Neural progenitor cell (in vitro differentiated cells): ENCODE measurements at regions not wholly inside any gene's neighbourhood (a gene's known extent, or its start where the extent isn't known, plus 50 kb on each side); places are given as distances from the start of the nearest gene placed in this dataset.

Experiments
- DNase-seq: peaks from one replicate; pipeline ENCODE4 v3.0.0-alpha.2; 2016; ENCODE audit warnings: low spot score
- H2AFZ ChIP-seq: fragments of 200-600 bp; sonication (generic); replicated peaks from 2 replicates; pipeline ENCODE4 v1.6.1; 2016; ENCODE audit warnings: antibody characterized with exemption
- H3F3A ChIP-seq: fragments of 200-600 bp; sonication (generic); 2 replicates; pipeline ENCODE4 v1.6.1; 2016; ENCODE audit warnings: antibody characterized with exemption, low read depth
- H3K27ac ChIP-seq: fragments of 200-600 bp; sonication (generic); 2 replicates; pipeline ENCODE4 v1.5.1; 2016; ENCODE audit warnings: mild to moderate bottlenecking
- H3K27me3 ChIP-seq: fragments of 200-600 bp; sonication (generic); 2 replicates; pipeline ENCODE4 v1.6.1; 2016; ENCODE audit warnings: mild to moderate bottlenecking, moderate library complexity
- H3K36me3 ChIP-seq: fragments of 200-600 bp; sonication (generic); 2 replicates; pipeline ENCODE4 v1.5.1; 2016
- H3K4me1 ChIP-seq: fragments of 200-600 bp; sonication (generic); 2 replicates; pipeline ENCODE4 v1.6.1; 2016; ENCODE audit warnings: mixed run types
- H3K4me2 ChIP-seq: fragments of 200-600 bp; sonication (generic); 2 replicates; pipeline ENCODE4 v1.6.1; 2016
- H3K4me3 ChIP-seq: fragments of 200-600 bp; sonication (generic); 2 replicates; pipeline ENCODE4 v1.5.1; 2016
- H3K79me2 ChIP-seq: fragments of 200-600 bp; sonication (generic); 2 replicates; pipeline ENCODE4 v1.6.1; 2016; ENCODE audit warnings: low read depth
- H3K9ac ChIP-seq: fragments of 200-600 bp; sonication (generic); 2 replicates; pipeline ENCODE4 v1.6.1; 2016
- H3K9me3 ChIP-seq: fragments of 200-600 bp; sonication (generic); 2 replicates; pipeline ENCODE4 v1.5.1; 2016; ENCODE audit warnings: low read depth
- H4K20me1 ChIP-seq: fragments of 200-600 bp; sonication (generic); 2 replicates; pipeline ENCODE4 v1.6.1; 2016; ENCODE audit warnings: low read depth
- H3K27ac Mint-ChIP-seq: 3 replicates; pipeline ENCODE4 v1.8.0; 2021; ENCODE audit warnings: mixed read lengths
- H3K27me3 Mint-ChIP-seq: 2 replicates; pipeline ENCODE4 v1.8.0; 2022; ENCODE audit warnings: low read depth, mild to moderate bottlenecking, inconsistent platforms, moderate library complexity, mixed read lengths; ENCODE audit not compliant: insufficient read depth
- H3K36me3 Mint-ChIP-seq: 3 replicates; pipeline ENCODE4 v1.8.0; 2021; ENCODE audit warnings: mixed read lengths
- H3K4me1 Mint-ChIP-seq: 3 replicates; pipeline ENCODE4 v1.8.0; 2021; ENCODE audit warnings: mixed read lengths
- H3K4me3 Mint-ChIP-seq: 3 replicates; pipeline ENCODE4 v1.8.0; 2021; ENCODE audit warnings: mild to moderate bottlenecking, moderate library complexity, mixed read lengths
- H3K9me3 Mint-ChIP-seq: 3 replicates; pipeline ENCODE4 v1.8.0; 2020; ENCODE audit warnings: mixed read lengths
- CTCF ChIP-seq: fragments of 200-600 bp; sonication (generic); IDR thresholded peaks from 2 replicates; pipeline ENCODE4 v1.5.1; 2017; ENCODE audit warnings: antibody characterized with exemption, mild to moderate bottlenecking
- EZH2 ChIP-seq: fragments of 200-600 bp; sonication (generic); IDR thresholded peaks from 2 replicates; pipeline ENCODE4 v1.6.1; 2017; ENCODE audit warnings: antibody characterized with exemption, mild to moderate bottlenecking, moderate library complexity
- EZH2phosphoT487 ChIP-seq: fragments of 200-600 bp; sonication (generic); IDR thresholded peaks from 2 replicates; pipeline ENCODE4 v1.6.1; 2017; ENCODE audit warnings: antibody characterized with exemption

GRCh38 chr3:56981445-56982230 lies 78.8 kb upstream of the SPATA12 start:
- Mint-ChIP-seq H3K36me3 (no peaks in the 10 kb centered on the region), H3K9me3 (no peaks in the 10 kb centered on the region), H3K27me3 (peaks cover 5% of the 10 kb centered on the region), H3K4me1 (peaks cover 20% of the 10 kb centered on the region), H3K4me3 (no peak overlapping the region), H3K27ac (no peak overlapping the region)
- H3K36me3 ChIP-seq: no peaks in the 10 kb centered on the region
- no peaks in the 10 kb centered on the region for H3K9me3 ChIP-seq
- H3K27ac ChIP-seq: no peak overlapping the region
- no peaks in the 10 kb centered on the region for H3K27me3 ChIP-seq
- H2AFZ ChIP-seq: no peak overlapping the region
- H3F3A ChIP-seq: no peaks in the 10 kb centered on the region
- no peak for TF ChIP-seq CTCF
- no peak for TF ChIP-seq EZH2phosphoT487
- TF ChIP-seq EZH2: no peak
- no peak for DNase-seq
- H3K4me2 ChIP-seq: no peak overlapping the region
- no peak overlapping the region for H3K4me3 ChIP-seq
- no peaks in the 10 kb centered on the region for H4K20me1 ChIP-seq
- no peaks in the 10 kb centered on the region for H3K4me1 ChIP-seq
- no peaks in the 10 kb centered on the region for H3K79me2 ChIP-seq
- no peak overlapping the region for H3K9ac ChIP-seq

- H3K27ac Mint-ChIP-seq: no peak overlapping the region
- H3K4me2 ChIP-seq: no peak overlapping the region
These were observed 79.6 kb upstream of the SPATA12 start for GRCh38 chr3:56980798-56981390.

GRCh38 chr3:56980243-56980642 lies 80.2 kb upstream of the SPATA12 start:
- Mint-ChIP-seq H3K4me3 (no peak overlapping the region), H3K27me3 (peaks cover 2% of the 10 kb centered on the region), H3K4me1 (peaks cover 17% of the 10 kb centered on the region), H3K9me3 (no peaks in the 10 kb centered on the region), H3K27ac (no peak overlapping the region), H3K36me3 (no peaks in the 10 kb centered on the region)
- no peaks in the 10 kb centered on the region for H4K20me1 ChIP-seq
- TF ChIP-seq EZH2phosphoT487 (no peak), CTCF (no peak), EZH2 (no peak)
- no peaks in the 10 kb centered on the region for H3K36me3 ChIP-seq
- H3K9ac ChIP-seq: no peak overlapping the region
- no peaks in the 10 kb centered on the region for H3K4me1 ChIP-seq
- H3K79me2 ChIP-seq: no peaks in the 10 kb centered on the region
- no peaks in the 10 kb centered on the region for H3K9me3 ChIP-seq
- no peaks in the 10 kb centered on the region for H3F3A ChIP-seq
- no peak overlapping the region for H3K4me2 ChIP-seq
- H3K27me3 ChIP-seq: no peaks in the 10 kb centered on the region
- H3K27ac ChIP-seq: no peak overlapping the region
- no peak overlapping the region for H2AFZ ChIP-seq
- no peak for DNase-seq
- no peak overlapping the region for H3K4me3 ChIP-seq

More at GRCh38 chr3:56980798-56981390, 79.6 kb upstream of the SPATA12 start:
- Histone ChIP-seq H3K36me3 (no peaks in the 10 kb centered on the region), H4K20me1 (no peaks in the 10 kb centered on the region), H3K27me3 (no peaks in the 10 kb centered on the region), H3K27ac (no peak overlapping the region), H3K9ac (no peak overlapping the region), H3K4me3 (no peak overlapping the region), H2AFZ (no peak overlapping the region), H3K4me1 (no peaks in the 10 kb centered on the region), H3F3A (no peaks in the 10 kb centered on the region), H3K9me3 (no peaks in the 10 kb centered on the region), H3K79me2 (no peaks in the 10 kb centered on the region)
- no peak for DNase-seq
- no peak overlapping the region for H3K4me3 Mint-ChIP-seq
- TF ChIP-seq EZH2phosphoT487: no peak
- TF ChIP-seq CTCF: no peak
- no peak for TF ChIP-seq EZH2
- H3K36me3 Mint-ChIP-seq: no peaks in the 10 kb centered on the region
- H3K27me3 Mint-ChIP-seq: peaks cover 3% of the 10 kb centered on the region
- H3K4me1 Mint-ChIP-seq: peaks cover 19% of the 10 kb centered on the region
- no peaks in the 10 kb centered on the region for H3K9me3 Mint-ChIP-seq
